GM06990 (cell line): ENCODE measurements at regions not wholly inside any gene's neighbourhood (a gene's known extent, or its start where the extent isn't known, plus 50 kb on each side); places are given as distances from the start of the nearest gene placed in this dataset.
"Not testable (repeated sequence)": the region's sequence is repeated elsewhere in the genome, so short reads cannot be mapped to it uniquely, and the experiment has no call there.

Experiments
- DNase-seq: peaks from one replicate; pipeline ENCODE4 v3.0.0-alpha.2; 2011; ENCODE audit not compliant: insufficient read length; ENCODE audit errors: extremely low read depth
- H3K27me3 ChIP-seq: replicated peaks from 2 replicates; pipeline ENCODE4 v1.6.0; 2011; ENCODE audit warnings: low read length; ENCODE audit not compliant: control insufficient read depth, insufficient read depth
- H3K36me3 ChIP-seq: 2 replicates; pipeline ENCODE4 v1.5.1; 2011; ENCODE audit warnings: low read length; ENCODE audit not compliant: control insufficient read depth, insufficient read depth
- H3K4me3 ChIP-seq: replicated peaks from 2 replicates; pipeline ENCODE4 v1.5.1; 2011; ENCODE audit warnings: low read depth, mild to moderate bottlenecking, control low read depth, low read length
- CTCF ChIP-seq: IDR thresholded peaks from 2 replicates; pipeline ENCODE4 v1.5.1; 2011; ENCODE audit warnings: low read length, control low read depth, mild to moderate bottlenecking, inconsistent platforms; ENCODE audit not compliant: insufficient read depth, poor library complexity, severe bottlenecking

GRCh38 chr7:3159039-3159438, 115.4 kb upstream of the CARD11 start:
- Histone ChIP-seq H3K4me3 (no peak overlapping the region), H3K27me3 (no peaks in the 10 kb centered on the region), H3K36me3 (no peaks in the 10 kb centered on the region)
- TF ChIP-seq CTCF, result no peak
- DNase-seq, result no peak

- H3K4me3 ChIP-seq, result no peak overlapping the region
- DNase-seq, result no peak
- H3K27me3 ChIP-seq, result no peaks in the 10 kb centered on the region
- no peaks in the 10 kb centered on the region for H3K36me3 ChIP-seq
- TF ChIP-seq CTCF, result no peak
Measured at GRCh38 chr7:3159445-3159844, 115.8 kb upstream of the CARD11 start.

- not testable (repeated sequence) for H3K27me3 ChIP-seq, H3K4me3 ChIP-seq, DNase-seq, H3K36me3 ChIP-seq
Measured at GRCh38 chr7:3159926-3160325, 116.3 kb upstream of the CARD11 start.

- TF ChIP-seq CTCF, result peak; percentile 23
- DNase-seq, result no peak
- no peaks in the 10 kb centered on the region for H3K27me3 ChIP-seq
- no peak overlapping the region for H3K4me3 ChIP-seq
- no peaks in the 10 kb centered on the region for H3K36me3 ChIP-seq
Measured at GRCh38 chr7:3162289-3162688, 118.6 kb upstream of the CARD11 start.

GRCh38 chr7:3162798-3163197, 119.1 kb upstream of the CARD11 start:
- DNase-seq, H3K27me3 ChIP-seq, H3K36me3 ChIP-seq, H3K4me3 ChIP-seq: not testable (repeated sequence)

- no peak for TF ChIP-seq CTCF
- DNase-seq, result no peak
- H3K36me3 ChIP-seq, result no peaks in the 10 kb centered on the region
- no peaks in the 10 kb centered on the region; the same call in 1 of the 2 replicates for H3K27me3 ChIP-seq
- no peak overlapping the region for H3K4me3 ChIP-seq
Measured at GRCh38 chr7:3164380-3164792, 120.7 kb upstream of the CARD11 start.
